Esophagus (tissue), 2 donors: ENCODE measurements at regions not wholly inside any gene's neighbourhood (a gene's known extent, or its start where the extent isn't known, plus 50 kb on each side); places are given as distances from the start of the nearest gene placed in this dataset.

Source experiments
- H3K27ac ChIP-seq, 2 donors: one replicate each; pipeline ENCODE4 v1.5.1; 2013; ENCODE audit warnings: low read depth in 2 of 2, mild to moderate bottlenecking in 2 of 2, inconsistent platforms in 1 of 2, low read length in 1 of 2, moderate library complexity in 1 of 2
- H3K27me3 ChIP-seq, 2 donors: one replicate each; pipeline ENCODE4 v1.6.1; 2013; ENCODE audit warnings: low read length in 2 of 2, control low read depth in 1 of 2, mild to moderate bottlenecking in 1 of 2; ENCODE audit not compliant: insufficient read depth in 2 of 2, control insufficient read depth in 1 of 2
- H3K36me3 ChIP-seq, 2 donors: one replicate each; pipeline ENCODE4 v1.6.1; 2013; ENCODE audit warnings: low read length in 1 of 2; ENCODE audit not compliant: control insufficient read depth in 2 of 2, insufficient read depth in 2 of 2
- H3K4me1 ChIP-seq, 2 donors: one replicate each; pipeline ENCODE4 v1.6.1; 2013; ENCODE audit warnings: low read length in 1 of 2; ENCODE audit not compliant: control insufficient read depth in 2 of 2, insufficient read depth in 2 of 2
- H3K4me3 ChIP-seq, 2 donors: one replicate each; pipeline ENCODE4 v1.5.1; 2013; ENCODE audit warnings: low read length in 2 of 2, mild to moderate bottlenecking in 2 of 2, low read depth in 1 of 2, moderate library complexity in 1 of 2
- H3K9me3 ChIP-seq, 2 donors: one replicate each; pipeline ENCODE4 v1.6.1; 2013; ENCODE audit warnings: mild to moderate bottlenecking in 2 of 2, low read depth in 1 of 2, low read length in 1 of 2, moderate library complexity in 1 of 2; ENCODE audit not compliant: control insufficient read depth in 2 of 2, insufficient read depth in 1 of 2
- WGBS, 2 donors: extraction: QIAGEN DNeasy Blood & Tissue Kit; methylation state at CpG; one replicate each; pipeline ENCODE4 v1.1.7; 2013; 5-methylcytosine and 5-hydroxymethylcytosine counted together
- donor health status: healthy with polysubstance abuse.
- donor health status: Bipolar disorder and iron deficiency.

DNA sequence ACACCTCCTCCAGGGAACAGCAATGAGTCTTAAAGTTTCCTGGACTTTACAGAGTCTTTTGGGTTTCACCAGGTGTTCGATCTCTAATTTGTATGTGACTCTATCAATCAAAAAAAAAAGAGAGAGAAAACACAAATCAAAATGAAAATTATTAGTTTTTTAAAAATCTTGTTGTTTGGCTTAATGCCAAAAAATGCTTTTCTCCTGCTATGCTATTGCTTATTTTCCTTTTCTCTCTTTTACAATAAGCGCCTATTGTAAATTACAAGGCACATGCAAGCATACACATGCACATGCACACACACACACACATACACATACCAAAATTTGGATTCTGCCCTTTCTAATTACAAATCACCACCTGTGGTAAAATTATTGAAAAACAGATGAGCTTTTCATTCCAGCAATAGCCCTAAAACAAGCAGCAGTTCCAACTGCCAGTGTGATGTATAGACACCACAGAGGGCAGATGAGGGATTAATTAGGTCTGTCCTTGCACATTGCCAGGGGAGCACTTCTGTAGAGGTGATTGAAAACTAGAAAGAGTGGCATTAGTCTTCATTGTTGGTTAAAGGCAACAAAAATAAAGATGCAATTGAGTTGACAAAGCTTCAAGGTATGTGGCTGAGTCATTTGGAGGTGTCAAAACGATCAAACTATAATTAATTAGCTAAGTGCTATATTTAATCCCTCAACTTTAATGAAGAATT is 631.7 kb downstream of the TFAP2B start:
- no peaks in the 10 kb centered on the region for H3K27me3 ChIP-seq
- H3K4me3 ChIP-seq = no peak overlapping the region
- no peak overlapping the region for H3K27ac ChIP-seq
- H3K36me3 ChIP-seq = no peaks in the 10 kb centered on the region
- no peaks in the 10 kb centered on the region for H3K9me3 ChIP-seq
- no peaks in the 10 kb centered on the region for H3K4me1 ChIP-seq
- 59 to 62% methylated on average over 3 of the region's 3 CpGs for WGBS, 2 donors

DNA sequence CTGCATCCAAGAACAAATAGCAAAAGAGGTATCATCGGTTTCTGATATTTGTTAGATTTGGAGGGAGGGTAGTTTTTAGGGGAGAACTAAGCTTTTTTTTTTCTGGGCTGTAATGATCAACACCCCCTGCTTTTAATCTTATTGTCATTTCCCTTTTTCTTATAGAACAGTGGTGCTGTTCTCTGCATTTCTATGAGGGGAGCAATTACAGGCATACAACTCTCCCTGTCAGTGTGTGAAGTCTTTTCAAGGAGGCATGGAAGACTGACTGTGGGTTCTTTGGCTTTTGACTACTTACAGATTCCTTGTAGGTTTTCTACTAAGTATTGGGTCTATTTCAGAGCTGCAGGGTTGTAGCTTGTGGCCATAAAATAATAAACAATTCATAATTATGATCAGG is 632.3 kb downstream of the TFAP2B start:
- 45 to 52% methylated on average over 1 of the region's 1 CpG for WGBS, 2 donors
- no peaks in the 10 kb centered on the region for H3K9me3 ChIP-seq
- no peaks in the 10 kb centered on the region for H3K27me3 ChIP-seq
- H3K4me3 ChIP-seq = no peak overlapping the region
- H3K27ac ChIP-seq = no peak overlapping the region
- no peaks in the 10 kb centered on the region for H3K36me3 ChIP-seq
- no peaks in the 10 kb centered on the region for H3K4me1 ChIP-seq

DNA sequence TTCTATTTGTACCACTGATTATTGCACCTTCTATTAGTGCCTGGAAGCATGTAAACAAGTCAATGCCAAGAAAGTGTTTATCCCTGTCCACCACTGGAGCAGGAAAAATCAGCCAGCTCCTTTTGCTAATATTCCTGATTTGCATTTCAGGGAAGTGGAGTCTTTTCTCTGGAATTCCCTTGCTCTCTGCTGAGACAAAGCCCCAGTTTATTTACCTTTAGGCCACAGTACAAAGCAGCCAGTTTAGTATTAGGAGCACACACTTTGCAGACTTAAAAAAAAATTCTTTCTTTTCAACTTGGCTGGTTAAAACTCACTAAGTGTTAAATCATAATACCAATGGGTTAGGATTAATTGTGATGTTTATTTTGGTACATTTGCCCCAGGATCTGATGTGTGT is 631.1 kb downstream of the PKHD1 start:
- Histone ChIP-seq H3K4me1 (no peaks in the 10 kb centered on the region), H3K4me3 (no peak overlapping the region), H3K9me3 (no peaks in the 10 kb centered on the region), H3K36me3 (no peaks in the 10 kb centered on the region), H3K27me3 (no peaks in the 10 kb centered on the region), H3K27ac (no peak overlapping the region)

DNA sequence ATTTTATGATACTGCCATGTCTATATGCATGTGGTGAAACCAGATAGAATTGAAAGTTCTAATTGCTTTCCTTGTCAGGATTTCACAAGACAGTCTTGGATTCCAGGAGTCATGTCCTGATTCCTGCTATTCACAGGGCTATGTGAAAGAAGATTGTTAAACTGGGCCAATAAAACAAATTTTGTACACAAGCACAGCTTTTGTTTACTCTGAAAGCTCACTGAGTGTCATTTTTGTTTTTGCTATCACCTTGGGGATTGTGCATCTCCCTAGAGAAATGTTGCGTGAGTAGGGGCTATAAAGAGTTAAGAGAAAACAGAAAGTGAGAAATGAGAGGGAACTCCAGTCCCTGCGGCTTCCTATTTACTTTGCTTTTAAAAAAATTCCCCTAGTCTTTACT is 627.5 kb downstream of the PKHD1 start:
- WGBS, 2 donors = 32 to 35% methylated on average over 2 of the region's 2 CpGs
- Histone ChIP-seq H3K4me1 (no peaks in the 10 kb centered on the region), H3K36me3 (no peaks in the 10 kb centered on the region), H3K4me3 (no peak overlapping the region), H3K9me3 (no peaks in the 10 kb centered on the region), H3K27me3 (no peaks in the 10 kb centered on the region), H3K27ac (no peak overlapping the region)

DNA sequence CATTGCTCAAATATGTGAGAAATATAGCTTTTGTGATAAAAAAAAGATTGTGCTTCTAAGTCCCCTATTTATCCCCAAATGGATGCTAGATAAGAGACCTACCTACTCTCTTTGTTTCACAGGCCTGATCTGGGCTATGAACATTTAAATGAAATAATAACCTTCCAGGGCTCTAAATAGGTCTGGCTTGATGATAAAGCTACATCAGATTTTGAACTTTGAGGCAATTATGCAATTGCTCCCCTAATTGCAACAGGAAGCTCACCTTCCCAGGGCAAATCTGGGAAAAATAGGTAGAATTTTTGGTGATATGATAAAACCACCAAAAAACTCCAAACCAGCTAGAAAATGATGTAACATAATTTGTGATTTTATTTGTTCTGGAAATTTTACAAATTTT is 624.5 kb downstream of the PKHD1 start:
- Histone ChIP-seq H3K36me3 (no peaks in the 10 kb centered on the region), H3K9me3 (no peaks in the 10 kb centered on the region), H3K4me1 (peaks cover 0 to 4% of the 10 kb centered on the region in 2 donors), H3K27ac (no peak overlapping the region), H3K27me3 (no peaks in the 10 kb centered on the region), H3K4me3 (no peak overlapping the region)

DNA sequence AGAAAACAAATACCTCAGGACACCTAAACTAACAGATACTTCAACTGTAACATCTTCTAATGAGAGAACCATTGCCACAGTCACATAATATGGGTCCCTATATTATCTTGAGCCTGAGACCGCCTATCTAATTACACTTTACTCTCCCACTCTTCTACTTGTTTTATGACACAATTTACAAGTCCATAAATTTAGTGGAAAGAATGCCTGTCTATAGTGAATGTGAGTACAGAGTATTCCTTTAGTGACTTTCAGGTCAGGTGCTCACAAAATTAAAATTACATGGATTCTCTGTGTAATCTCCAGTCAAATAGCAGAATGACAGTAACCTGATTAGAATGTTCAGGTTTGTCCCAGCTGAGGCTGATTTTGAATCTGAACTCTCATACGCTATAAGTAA is 624.1 kb downstream of the PKHD1 start:
- H3K27me3 ChIP-seq = no peaks in the 10 kb centered on the region
- no peak overlapping the region for H3K4me3 ChIP-seq
- 90 to 93% methylated on average over 2 of the region's 2 CpGs for WGBS, 2 donors
- no peaks in the 10 kb centered on the region for H3K36me3 ChIP-seq
- H3K27ac ChIP-seq = no peak overlapping the region
- H3K9me3 ChIP-seq = no peaks in the 10 kb centered on the region
- H3K4me1 ChIP-seq = peaks cover 0 to 4% of the 10 kb centered on the region in 2 donors

DNA sequence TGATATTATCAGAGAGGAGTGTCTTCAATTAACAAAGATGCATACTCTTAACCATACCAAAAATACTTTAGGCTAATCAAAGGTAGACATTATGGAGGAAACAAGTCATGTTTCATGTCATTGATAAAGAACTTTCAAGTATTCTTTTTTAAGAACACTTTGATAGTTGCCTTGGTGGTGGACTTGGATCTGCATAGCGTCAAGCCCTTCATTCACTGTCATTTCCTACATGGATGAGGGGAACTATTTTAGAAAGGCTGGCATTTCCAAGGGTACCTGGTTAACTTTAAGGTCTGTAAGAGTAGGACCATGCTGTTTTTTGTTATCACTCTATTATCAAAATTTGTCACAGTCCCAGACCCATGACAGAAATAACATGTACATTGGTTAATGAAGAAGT is 622.5 kb downstream of the PKHD1 start:
- peaks cover 0 to 4% of the 10 kb centered on the region in 2 donors for H3K4me1 ChIP-seq
- H3K9me3 ChIP-seq = no peaks in the 10 kb centered on the region
- no peaks in the 10 kb centered on the region for H3K36me3 ChIP-seq
- H3K27ac ChIP-seq = no peak overlapping the region
- 94% methylated on average over 1 of the region's 1 CpG for WGBS, 2 donors
- no peaks in the 10 kb centered on the region for H3K27me3 ChIP-seq
- H3K4me3 ChIP-seq = no peak overlapping the region

DNA sequence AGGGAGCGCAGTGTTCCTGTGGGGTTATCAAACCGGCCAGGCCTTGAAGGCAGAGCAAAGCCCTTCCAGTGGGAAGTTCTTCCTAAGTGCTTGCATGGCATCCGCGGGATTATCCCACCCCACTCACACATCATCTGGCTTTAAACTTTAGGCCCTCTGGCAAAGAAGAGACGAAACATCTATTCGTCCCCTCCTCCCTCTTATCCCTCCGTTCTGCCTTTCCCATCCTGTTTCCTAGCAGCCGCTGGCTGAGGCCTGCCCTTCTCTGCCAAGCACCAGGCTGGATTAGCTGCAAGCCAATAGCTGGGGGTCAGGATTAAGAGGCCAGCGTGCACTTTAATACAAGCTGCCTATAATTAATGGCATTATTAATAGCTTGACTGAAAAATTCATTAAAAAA is 621.0 kb downstream of the PKHD1 start:
- H3K27ac ChIP-seq = no peak overlapping the region
- H3K27me3 ChIP-seq = no peaks in the 10 kb centered on the region
- H3K4me1 ChIP-seq = peaks cover 0 to 4% of the 10 kb centered on the region in 2 donors
- H3K4me3 ChIP-seq = no peak overlapping the region
- 39 to 52% methylated on average over 9 of the region's 9 CpGs for WGBS, 2 donors
- H3K36me3 ChIP-seq = no peaks in the 10 kb centered on the region
- H3K9me3 ChIP-seq = no peaks in the 10 kb centered on the region

DNA sequence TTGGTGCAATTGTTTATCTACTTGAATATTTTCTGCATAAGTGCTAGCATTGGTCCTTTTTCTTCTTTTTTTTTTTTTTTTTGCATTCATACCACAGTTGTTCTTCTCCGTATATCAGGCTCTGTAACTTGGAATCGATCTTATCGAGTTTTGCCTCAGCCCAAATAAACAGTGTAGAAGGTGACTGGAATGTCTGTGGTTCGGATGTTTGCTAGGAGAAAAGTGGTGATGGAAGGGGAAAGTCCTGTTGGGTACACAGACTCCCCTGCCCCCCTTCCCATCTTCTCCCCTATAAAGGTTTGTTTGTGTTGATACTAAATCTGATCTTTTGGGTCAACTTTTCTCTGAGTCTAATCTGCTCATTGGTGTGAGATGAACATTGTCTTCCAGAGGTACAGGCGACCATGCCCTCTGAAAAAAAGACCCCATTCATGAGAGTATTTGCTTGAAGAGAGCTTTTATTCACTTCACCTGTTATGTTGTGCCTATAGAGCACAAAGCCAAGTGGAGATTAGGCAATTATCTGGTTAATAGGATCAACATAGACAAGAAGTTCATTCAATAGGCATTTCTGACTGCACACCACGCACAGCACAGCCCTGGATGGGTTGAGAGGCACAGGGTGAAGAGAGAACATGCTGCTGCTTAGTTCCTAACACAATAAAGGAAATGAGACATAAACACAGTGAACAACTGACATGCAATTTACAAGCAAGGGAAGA is 620.0 kb downstream of the PKHD1 start:
- Histone ChIP-seq H3K4me3 (no peak overlapping the region), H3K27me3 (no peaks in the 10 kb centered on the region), H3K9me3 (no peaks in the 10 kb centered on the region), H3K36me3 (no peaks in the 10 kb centered on the region), H3K4me1 (peaks cover 0 to 4% of the 10 kb centered on the region in 2 donors), H3K27ac (no peak overlapping the region)
- 50 to 65% methylated on average over 6 of the region's 6 CpGs for WGBS, 2 donors

DNA sequence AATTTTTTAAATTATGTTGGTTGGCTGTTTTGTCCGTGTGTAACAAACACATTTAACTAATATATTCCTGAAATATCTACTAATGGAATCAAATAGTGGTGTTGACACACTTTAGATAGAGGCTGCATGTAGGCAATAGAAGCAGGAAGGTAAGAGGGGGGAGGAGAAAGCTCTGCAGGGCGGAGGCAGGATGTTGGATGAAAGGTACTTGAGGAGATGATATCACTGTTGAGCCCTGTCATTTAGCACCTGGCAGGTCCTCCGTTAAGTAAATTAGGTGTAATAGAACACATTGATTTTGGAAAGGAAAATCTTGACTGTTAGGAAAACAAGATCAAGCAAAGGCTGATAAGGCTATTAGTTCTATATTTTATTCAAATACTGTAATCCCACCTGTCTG is 618.7 kb downstream of the PKHD1 start:
- Histone ChIP-seq H3K4me1 (peaks cover 0 to 4% of the 10 kb centered on the region in 2 donors), H3K27ac (no peak overlapping the region), H3K36me3 (no peaks in the 10 kb centered on the region), H3K27me3 (no peaks in the 10 kb centered on the region), H3K9me3 (no peaks in the 10 kb centered on the region), H3K4me3 (no peak overlapping the region)
- 59 to 79% methylated on average over 3 of the region's 3 CpGs for WGBS, 2 donors
